Right lobe of liver (tissue), 4 donors: ENCODE measurements at regions not wholly inside any gene's neighbourhood (a gene's known extent, or its start where the extent isn't known, plus 50 kb on each side); places are given as distances from the start of the nearest gene placed in this dataset.

Experiments
- POLR2A ChIP-seq: fragments of 450-650 bp; IDR thresholded peaks from one replicate; pipeline ENCODE4 v1.6.1; 2017; ENCODE audit warnings: antibody characterized with exemption, mild to moderate bottlenecking
- TF ChIP-seq, protein P1 (sequence below), 4 donors: fragments of 200-600 bp in 3 of 4; fragments of 450-650 bp in 1 of 4; IDR thresholded peaks; one replicate each; pipeline versions ENCODE4 v1.5.1 to v1.8.0; 2016 to 2022; ENCODE audit warnings: antibody characterized with exemption in 4 of 4, mild to moderate bottlenecking in 2 of 4
- donor health status: DM: no; HTN: no; CAD: no.
- donor health status: DM: no; HTN: no; CAD: no.
- donor health status: DM: no; HTN: yes; CAD: no.

- TF ChIP-seq, protein P1, sequence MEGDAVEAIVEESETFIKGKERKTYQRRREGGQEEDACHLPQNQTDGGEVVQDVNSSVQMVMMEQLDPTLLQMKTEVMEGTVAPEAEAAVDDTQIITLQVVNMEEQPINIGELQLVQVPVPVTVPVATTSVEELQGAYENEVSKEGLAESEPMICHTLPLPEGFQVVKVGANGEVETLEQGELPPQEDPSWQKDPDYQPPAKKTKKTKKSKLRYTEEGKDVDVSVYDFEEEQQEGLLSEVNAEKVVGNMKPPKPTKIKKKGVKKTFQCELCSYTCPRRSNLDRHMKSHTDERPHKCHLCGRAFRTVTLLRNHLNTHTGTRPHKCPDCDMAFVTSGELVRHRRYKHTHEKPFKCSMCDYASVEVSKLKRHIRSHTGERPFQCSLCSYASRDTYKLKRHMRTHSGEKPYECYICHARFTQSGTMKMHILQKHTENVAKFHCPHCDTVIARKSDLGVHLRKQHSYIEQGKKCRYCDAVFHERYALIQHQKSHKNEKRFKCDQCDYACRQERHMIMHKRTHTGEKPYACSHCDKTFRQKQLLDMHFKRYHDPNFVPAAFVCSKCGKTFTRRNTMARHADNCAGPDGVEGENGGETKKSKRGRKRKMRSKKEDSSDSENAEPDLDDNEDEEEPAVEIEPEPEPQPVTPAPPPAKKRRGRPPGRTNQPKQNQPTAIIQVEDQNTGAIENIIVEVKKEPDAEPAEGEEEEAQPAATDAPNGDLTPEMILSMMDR (IDR thresholded peaks at IDR 0.05), result no peak
- TF ChIP-seq POLR2A, result no peak
These were observed 172.5 kb upstream of the E2F7 start for GRCh38 chr12:77237896-77238295.
